ENCODE measurements at regions not wholly inside any gene's neighbourhood (a gene's known extent, or its start where the extent isn't known, plus 50 kb on each side); places are given as distances from the start of the nearest gene placed in this dataset.

DNA sequence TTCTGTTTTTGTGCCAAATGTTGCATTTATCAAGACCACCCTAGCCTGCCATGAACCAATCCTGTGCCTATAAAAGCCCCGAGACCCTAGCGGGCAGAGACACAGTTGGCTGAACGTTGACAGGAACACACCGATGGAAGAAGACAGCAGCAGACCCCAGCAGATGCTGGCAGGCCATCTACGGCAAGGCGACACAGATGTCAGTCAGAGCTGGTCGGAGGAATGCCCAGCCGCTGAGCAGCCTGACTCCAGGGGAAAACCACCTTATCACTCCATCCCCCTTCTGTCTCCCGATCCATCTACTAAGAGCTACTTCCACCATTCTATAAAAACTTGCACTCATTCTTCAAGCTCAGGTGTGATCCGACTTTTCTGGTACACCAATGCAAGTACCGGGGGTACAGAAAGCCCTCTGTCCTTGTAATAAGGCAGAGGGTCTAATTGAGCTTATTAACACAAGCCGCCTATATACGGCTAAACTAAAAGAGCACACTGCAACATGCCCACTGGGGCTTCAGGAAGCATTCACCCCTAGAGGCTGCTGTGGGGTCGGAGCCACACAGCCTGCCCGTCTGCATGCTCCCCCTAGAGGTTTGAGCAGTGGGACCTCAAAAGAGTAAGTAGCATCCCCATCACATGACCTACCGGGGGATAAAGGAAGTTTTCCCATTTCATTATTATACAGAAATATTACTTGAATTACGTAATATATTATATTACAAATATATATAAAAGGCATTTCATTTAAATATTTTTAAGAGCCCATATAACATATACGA, 1156.3 kb upstream of the B3GALT2 start:
- WGBS, 2 donors, result 71 to 74% methylated on average over 18 of the region's 18 CpGs
- H3K4me3 ChIP-seq (replicated peaks in 1 of 3), result no peak overlapping the region
- H3K27me3 ChIP-seq, result no peaks in the 10 kb centered on the region
- H3K9me3 ChIP-seq, result no peaks in the 10 kb centered on the region
- DNase-seq, result no peak
- no peak for TF ChIP-seq POLR2A (IDR thresholded peaks at IDR 0.05)
- TF ChIP-seq, protein P1, sequence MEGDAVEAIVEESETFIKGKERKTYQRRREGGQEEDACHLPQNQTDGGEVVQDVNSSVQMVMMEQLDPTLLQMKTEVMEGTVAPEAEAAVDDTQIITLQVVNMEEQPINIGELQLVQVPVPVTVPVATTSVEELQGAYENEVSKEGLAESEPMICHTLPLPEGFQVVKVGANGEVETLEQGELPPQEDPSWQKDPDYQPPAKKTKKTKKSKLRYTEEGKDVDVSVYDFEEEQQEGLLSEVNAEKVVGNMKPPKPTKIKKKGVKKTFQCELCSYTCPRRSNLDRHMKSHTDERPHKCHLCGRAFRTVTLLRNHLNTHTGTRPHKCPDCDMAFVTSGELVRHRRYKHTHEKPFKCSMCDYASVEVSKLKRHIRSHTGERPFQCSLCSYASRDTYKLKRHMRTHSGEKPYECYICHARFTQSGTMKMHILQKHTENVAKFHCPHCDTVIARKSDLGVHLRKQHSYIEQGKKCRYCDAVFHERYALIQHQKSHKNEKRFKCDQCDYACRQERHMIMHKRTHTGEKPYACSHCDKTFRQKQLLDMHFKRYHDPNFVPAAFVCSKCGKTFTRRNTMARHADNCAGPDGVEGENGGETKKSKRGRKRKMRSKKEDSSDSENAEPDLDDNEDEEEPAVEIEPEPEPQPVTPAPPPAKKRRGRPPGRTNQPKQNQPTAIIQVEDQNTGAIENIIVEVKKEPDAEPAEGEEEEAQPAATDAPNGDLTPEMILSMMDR (IDR thresholded peaks at IDR 0.05), result no peak
- H3K4me1 ChIP-seq, result no peaks in the 10 kb centered on the region
- intact Hi-C loops (cut with DNase I), result no loop called here
- no peak overlapping the region for H3K27ac ChIP-seq
- H3K36me3 ChIP-seq, result no peaks in the 10 kb centered on the region

DNA sequence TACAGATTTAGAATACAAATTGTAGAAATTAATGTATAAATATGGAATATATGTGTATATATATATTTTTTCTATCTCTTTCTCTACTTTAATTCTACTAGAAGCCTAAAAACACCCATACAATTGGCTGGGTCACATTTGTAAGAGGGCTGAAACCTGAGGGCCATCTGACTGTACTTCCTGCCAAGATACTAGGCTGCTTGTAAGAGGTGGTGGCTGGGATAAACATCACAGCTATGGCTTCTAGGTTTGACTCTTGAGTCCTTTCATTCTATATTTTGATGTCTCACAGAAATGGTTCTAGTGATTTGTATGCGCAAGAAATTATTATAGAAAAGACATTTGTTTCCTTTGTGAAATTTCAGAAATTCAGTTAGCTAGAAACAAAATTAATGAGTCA, 1155.2 kb upstream of the B3GALT2 start:
- intact Hi-C loops (cut with DNase I), result no loop called here
- H3K4me1 ChIP-seq, result no peaks in the 10 kb centered on the region
- H3K27me3 ChIP-seq, result no peaks in the 10 kb centered on the region
- 98 to 100% methylated on average over 1 of the region's 1 CpG for WGBS, 2 donors
- H3K36me3 ChIP-seq, result no peaks in the 10 kb centered on the region
- DNase-seq, result no peak
- no peaks in the 10 kb centered on the region for H3K9me3 ChIP-seq
- no peak overlapping the region for H3K27ac ChIP-seq
- TF ChIP-seq, protein P1 (IDR thresholded peaks at IDR 0.05), result no peak
- TF ChIP-seq POLR2A (IDR thresholded peaks at IDR 0.05), result no peak
- no peak overlapping the region for H3K4me3 ChIP-seq (replicated peaks in 1 of 3)

DNA sequence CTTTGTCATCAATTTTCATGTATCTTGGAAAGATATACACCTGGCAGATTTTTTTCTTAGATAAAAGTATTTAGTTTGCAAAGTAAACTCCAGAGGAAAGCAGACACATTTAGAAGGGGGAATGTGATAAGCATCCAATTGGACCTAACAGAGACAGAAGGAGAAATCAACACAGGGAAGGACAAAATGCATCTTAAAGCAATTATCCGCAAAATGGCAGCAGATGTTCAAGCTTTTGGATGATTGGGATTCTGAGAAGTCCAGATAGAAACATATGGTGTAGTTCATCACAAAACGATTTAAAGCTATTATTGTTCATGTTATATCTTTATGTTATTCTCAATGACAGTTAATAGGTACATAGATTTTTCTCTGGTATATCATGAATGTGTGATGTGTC, 1153.1 kb upstream of the B3GALT2 start:
- no peaks in the 10 kb centered on the region for H3K36me3 ChIP-seq
- no peaks in the 10 kb centered on the region for H3K27me3 ChIP-seq
- TF ChIP-seq, protein P1 (IDR thresholded peaks at IDR 0.05), result no peak
- no peak for TF ChIP-seq POLR2A (IDR thresholded peaks at IDR 0.05)
- H3K27ac ChIP-seq, result no peak overlapping the region
- H3K9me3 ChIP-seq, result no peaks in the 10 kb centered on the region
- intact Hi-C loops (cut with DNase I), result no loop called here
- DNase-seq, result no peak
- H3K4me1 ChIP-seq, result no peaks in the 10 kb centered on the region
- H3K4me3 ChIP-seq (replicated peaks in 1 of 3), result no peak overlapping the region
- WGBS, 2 donors, result 89% methylated on average over 2 of the region's 2 CpGs

DNA sequence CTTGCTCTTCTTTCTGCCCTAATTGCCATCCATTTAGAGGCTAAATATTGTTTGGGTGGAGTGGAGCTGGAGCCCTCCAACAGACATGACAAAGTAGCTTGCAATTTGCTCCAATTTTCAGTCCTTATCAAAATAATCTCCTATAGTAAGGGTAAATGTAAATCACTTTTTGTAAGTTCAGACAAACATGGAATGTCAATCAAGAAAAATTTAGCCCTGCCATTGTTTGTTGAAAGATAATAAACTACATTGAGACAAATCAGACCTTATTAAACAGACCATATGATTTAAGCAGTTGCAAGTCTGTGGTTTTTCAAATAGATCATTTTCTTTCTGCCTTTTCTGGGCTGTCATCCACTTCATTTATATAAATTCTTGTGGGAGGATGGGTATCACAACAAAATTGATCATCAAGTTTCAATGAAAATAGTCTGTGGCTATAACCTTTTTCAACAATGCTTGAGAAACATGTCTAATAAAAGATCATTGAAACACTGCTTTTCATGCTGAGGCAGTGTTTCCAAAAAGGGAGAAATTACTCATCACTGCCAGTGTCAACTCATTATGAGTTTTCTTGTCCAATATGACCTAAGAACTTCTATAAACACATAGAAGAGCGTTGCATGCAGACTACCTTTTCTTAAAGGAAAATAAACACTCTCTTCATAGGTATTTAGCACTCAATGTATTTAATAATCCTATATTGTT, 1152.0 kb upstream of the B3GALT2 start:
- no peak for DNase-seq
- Histone ChIP-seq H3K4me3 (replicated peaks in 1 of 3) (no peak overlapping the region), H3K27ac (no peak overlapping the region), H3K4me1 (no peaks in the 10 kb centered on the region), H3K9me3 (no peaks in the 10 kb centered on the region), H3K36me3 (no peaks in the 10 kb centered on the region), H3K27me3 (no peaks in the 10 kb centered on the region)
- intact Hi-C loops (cut with DNase I), result no loop called here
- TF ChIP-seq POLR2A (IDR thresholded peaks at IDR 0.05), result no peak
- TF ChIP-seq, protein P1 (IDR thresholded peaks at IDR 0.05), result no peak
- WGBS, 2 donors, result 56 to 63% methylated on average over 1 of the region's 1 CpG

DNA sequence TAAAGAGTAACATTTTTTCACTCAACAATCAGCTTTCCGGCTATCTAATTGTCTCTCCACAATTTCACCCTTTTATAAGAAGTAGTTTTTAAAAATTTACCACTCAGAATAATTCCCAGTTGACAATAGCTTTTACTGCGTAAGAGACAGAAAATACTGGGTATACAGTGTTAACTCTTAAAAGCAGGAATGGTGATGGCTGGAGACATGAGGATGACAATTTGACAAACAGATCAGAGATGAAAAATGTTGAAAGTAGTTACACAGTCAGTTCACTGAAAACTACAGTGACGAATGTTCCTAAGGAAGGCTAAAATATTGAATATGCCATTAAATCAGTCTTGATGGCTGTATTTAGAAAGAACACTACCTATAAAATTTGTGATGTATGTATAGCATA, 1146.8 kb upstream of the B3GALT2 start:
- H3K36me3 ChIP-seq, result no peaks in the 10 kb centered on the region
- 90 to 95% methylated on average over 3 of the region's 3 CpGs for WGBS, 2 donors
- no peaks in the 10 kb centered on the region for H3K4me1 ChIP-seq
- no peak overlapping the region for H3K4me3 ChIP-seq (replicated peaks in 1 of 3)
- TF ChIP-seq, protein P1 (IDR thresholded peaks at IDR 0.05), result no peak
- no peak for TF ChIP-seq POLR2A (IDR thresholded peaks at IDR 0.05)
- intact Hi-C loops (cut with DNase I), result no loop called here
- no peak for DNase-seq
- no peaks in the 10 kb centered on the region for H3K9me3 ChIP-seq
- no peak overlapping the region for H3K27ac ChIP-seq
- no peaks in the 10 kb centered on the region for H3K27me3 ChIP-seq

All from thyroid gland (tissue), 4 donors.